Transverse colon (tissue), 4 donors: ENCODE measurements at regions not wholly inside any gene's neighbourhood (a gene's known extent, or its start where the extent isn't known, plus 50 kb on each side); places are given as distances from the start of the nearest gene placed in this dataset.

ENCODE experiments used
- EP300 ChIP-seq: sonication (generic); formaldehyde crosslinking; IDR thresholded peaks from one replicate; pipeline ENCODE4 v1.6.1; 2017; ENCODE audit warnings: antibody characterized with exemption, low read depth
- POLR2A ChIP-seq: fragments of 450-650 bp; IDR thresholded peaks from one replicate; pipeline ENCODE4 v1.6.1; 2016; ENCODE audit warnings: antibody characterized with exemption, mild to moderate bottlenecking, moderate library complexity
- POLR2AphosphoS5 ChIP-seq, 3 donors: sonication (generic); formaldehyde crosslinking; IDR thresholded peaks; one replicate each; pipeline ENCODE4 v1.6.1; 2016; ENCODE audit warnings: antibody characterized with exemption in 3 of 3
- TF ChIP-seq, protein P1 (sequence below), 5 experiments: fragments of 200-600 bp in 3 of 5; fragments of 450-650 bp in 2 of 5; sonication (generic) in 3 of 5; IDR thresholded peaks; 1 replicate in 2 of 5; 2 replicates in 3 of 5; pipeline ENCODE4 v1.5.1; 2016 to 2017; ENCODE audit warnings: antibody characterized with exemption in 5 of 5, inconsistent platforms in 3 of 5, mild to moderate bottlenecking in 2 of 5, moderate library complexity in 1 of 5

- TF ChIP-seq POLR2A (no peak), POLR2AphosphoS5 (IDR thresholded peaks at IDR 0.05) (no peak), EP300 (no peak)
- TF ChIP-seq, protein P1, sequence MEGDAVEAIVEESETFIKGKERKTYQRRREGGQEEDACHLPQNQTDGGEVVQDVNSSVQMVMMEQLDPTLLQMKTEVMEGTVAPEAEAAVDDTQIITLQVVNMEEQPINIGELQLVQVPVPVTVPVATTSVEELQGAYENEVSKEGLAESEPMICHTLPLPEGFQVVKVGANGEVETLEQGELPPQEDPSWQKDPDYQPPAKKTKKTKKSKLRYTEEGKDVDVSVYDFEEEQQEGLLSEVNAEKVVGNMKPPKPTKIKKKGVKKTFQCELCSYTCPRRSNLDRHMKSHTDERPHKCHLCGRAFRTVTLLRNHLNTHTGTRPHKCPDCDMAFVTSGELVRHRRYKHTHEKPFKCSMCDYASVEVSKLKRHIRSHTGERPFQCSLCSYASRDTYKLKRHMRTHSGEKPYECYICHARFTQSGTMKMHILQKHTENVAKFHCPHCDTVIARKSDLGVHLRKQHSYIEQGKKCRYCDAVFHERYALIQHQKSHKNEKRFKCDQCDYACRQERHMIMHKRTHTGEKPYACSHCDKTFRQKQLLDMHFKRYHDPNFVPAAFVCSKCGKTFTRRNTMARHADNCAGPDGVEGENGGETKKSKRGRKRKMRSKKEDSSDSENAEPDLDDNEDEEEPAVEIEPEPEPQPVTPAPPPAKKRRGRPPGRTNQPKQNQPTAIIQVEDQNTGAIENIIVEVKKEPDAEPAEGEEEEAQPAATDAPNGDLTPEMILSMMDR (IDR thresholded peaks at IDR 0.05): no peak
Measured at GRCh38 chr10:42953684-42954674, 122.9 kb upstream of the RET start.
